HL-60 (cell line): ENCODE measurements at regions not wholly inside any gene's neighbourhood (a gene's known extent, or its start where the extent isn't known, plus 50 kb on each side); places are given as distances from the start of the nearest gene placed in this dataset.

ENCODE experiments used
- GABPA ChIP-seq: IDR thresholded peaks from 2 replicates; pipeline ENCODE4 v1.6.1; 2012; ENCODE audit warnings: low read depth
- POLR2AphosphoS5 ChIP-seq: IDR thresholded peaks from 2 replicates; pipeline ENCODE4 v1.6.1; 2012; ENCODE audit warnings: low read depth
- TF ChIP-seq, protein P1 (sequence below): IDR thresholded peaks from one replicate; pipeline ENCODE4 v1.5.1; 2011; ENCODE audit warnings: low read length, control low read depth, inconsistent platforms; ENCODE audit not compliant: insufficient read depth

DNA sequence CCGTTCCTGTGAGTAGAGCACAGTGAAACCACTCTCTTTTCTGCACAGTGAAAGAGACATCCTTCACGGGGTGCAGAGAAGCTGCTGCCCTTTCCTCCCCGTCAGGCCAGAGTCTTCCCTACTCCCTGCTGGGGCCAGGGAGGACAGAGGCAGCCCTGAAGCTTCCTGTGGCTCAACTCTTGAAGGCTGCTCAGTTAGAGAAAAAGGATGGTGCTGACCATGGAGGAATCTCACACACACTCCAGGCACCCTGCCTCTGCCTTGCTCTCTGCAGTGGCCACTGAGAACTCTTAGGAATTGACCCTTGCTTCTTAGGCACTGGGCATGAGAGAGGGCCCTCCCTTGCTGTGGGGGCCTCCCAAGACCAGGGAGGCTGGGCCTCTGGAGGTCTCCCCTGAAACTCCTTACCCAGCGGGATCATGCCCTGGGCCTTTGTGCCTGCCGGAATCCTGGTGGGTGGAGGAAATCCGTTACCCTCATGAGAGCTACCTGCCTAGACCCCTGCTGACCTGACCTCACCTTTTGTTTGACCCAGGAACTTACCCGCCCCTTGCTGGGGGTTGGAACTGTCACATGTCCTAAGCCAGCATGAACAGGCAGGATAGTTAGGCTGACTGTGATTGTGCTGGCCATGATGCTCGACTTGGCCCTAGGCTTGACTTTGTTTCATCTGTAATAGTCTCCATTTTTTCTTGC is 65.0 kb upstream of the CD93 start:
- no peak for TF ChIP-seq GABPA
- TF ChIP-seq POLR2AphosphoS5 = no peak
- TF ChIP-seq, protein P1, sequence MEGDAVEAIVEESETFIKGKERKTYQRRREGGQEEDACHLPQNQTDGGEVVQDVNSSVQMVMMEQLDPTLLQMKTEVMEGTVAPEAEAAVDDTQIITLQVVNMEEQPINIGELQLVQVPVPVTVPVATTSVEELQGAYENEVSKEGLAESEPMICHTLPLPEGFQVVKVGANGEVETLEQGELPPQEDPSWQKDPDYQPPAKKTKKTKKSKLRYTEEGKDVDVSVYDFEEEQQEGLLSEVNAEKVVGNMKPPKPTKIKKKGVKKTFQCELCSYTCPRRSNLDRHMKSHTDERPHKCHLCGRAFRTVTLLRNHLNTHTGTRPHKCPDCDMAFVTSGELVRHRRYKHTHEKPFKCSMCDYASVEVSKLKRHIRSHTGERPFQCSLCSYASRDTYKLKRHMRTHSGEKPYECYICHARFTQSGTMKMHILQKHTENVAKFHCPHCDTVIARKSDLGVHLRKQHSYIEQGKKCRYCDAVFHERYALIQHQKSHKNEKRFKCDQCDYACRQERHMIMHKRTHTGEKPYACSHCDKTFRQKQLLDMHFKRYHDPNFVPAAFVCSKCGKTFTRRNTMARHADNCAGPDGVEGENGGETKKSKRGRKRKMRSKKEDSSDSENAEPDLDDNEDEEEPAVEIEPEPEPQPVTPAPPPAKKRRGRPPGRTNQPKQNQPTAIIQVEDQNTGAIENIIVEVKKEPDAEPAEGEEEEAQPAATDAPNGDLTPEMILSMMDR = no peak
